Mammary epithelial cell (primary cell): ENCODE measurements at regions not wholly inside any gene's neighbourhood (a gene's known extent, or its start where the extent isn't known, plus 50 kb on each side); places are given as distances from the start of the nearest gene placed in this dataset.

Experiments used
- CTCF ChIP-seq, 2 donors: IDR thresholded peaks in 1 of 2; conservative IDR thresholded peaks in 1 of 2; 2 replicates each; pipeline ENCODE4 v1.5.1; 2011 to 2012; ENCODE audit warnings: inconsistent platforms in 2 of 2, low read length in 2 of 2, mild to moderate bottlenecking in 2 of 2, control low read depth in 1 of 2, low read depth in 1 of 2; ENCODE audit not compliant: insufficient read depth in 1 of 2; ENCODE audit errors: extremely low read depth in 1 of 2
- EZH2 ChIP-seq: IDR thresholded peaks from 2 replicates; pipeline ENCODE4 v1.6.1; 2012; ENCODE audit warnings: low read length, inconsistent platforms, borderline replicate concordance

- TF ChIP-seq CTCF (conservative IDR thresholded peaks at IDR 0.05 in 1 of 2, IDR thresholded peaks at IDR 0.05 in 1 of 2; ENCODE audit: extremely low read depth in 1 of 2, insufficient read depth in 1 of 2, low read depth in 1 of 2, low read length in 2 of 2) (no peak), EZH2 (no peak)
Observed at GRCh38 chr5:77156379-77156778, 54.1 kb upstream of the PDE8B start.
